ENCODE measurements at regions not wholly inside any gene's neighbourhood (a gene's known extent, or its start where the extent isn't known, plus 50 kb on each side); places are given as distances from the start of the nearest gene placed in this dataset.

GRCh38 chr1:234917495-234918180 lies 211.0 kb downstream of the TOMM20 start (continued):
- TF ChIP-seq ZNF165 (CRISPR knock-in tag; IDR thresholded peaks at IDR 0.05; ENCODE audit: borderline replicate concordance) (no peak), NR2C2 (CRISPR knock-in tag; IDR thresholded peaks at IDR 0.05) (no peak), NR2C2 (tag; IDR thresholded peaks at IDR 0.05) (no peak), TAL1 (IDR thresholded peaks at IDR 0.05) (no peak), ZNF140 (CRISPR knock-in tag; IDR thresholded peaks at IDR 0.05) (no peak), NFIC (IDR thresholded peaks at IDR 0.05) (peak; percentile 68), FOXK1 (CRISPR knock-in tag; IDR thresholded peaks at IDR 0.05; ENCODE audit: borderline replicate concordance) (no peak), ZBTB11 (CRISPR knock-in tag; IDR thresholded peaks at IDR 0.05) (0 out of 6 replicates have a peak, but pooled peaks of 1 of the 3 experiments have one; percentile 9), TCF3 (CRISPR knock-in tag; IDR thresholded peaks at IDR 0.05) (no peak), MTF1 (CRISPR knock-in tag; IDR thresholded peaks at IDR 0.05; ENCODE audit: borderline replicate concordance) (no peak), ARHGAP35 (IDR thresholded peaks at IDR 0.05; ENCODE audit: partially characterized antibody) (no peak), RBM34 (IDR thresholded peaks at IDR 0.05; ENCODE audit: borderline replicate concordance, insufficient read depth, low read length) (no peak), ZNF639 (CRISPR knock-in tag; conservative IDR thresholded peaks at IDR 0.05 in 1 of 2, IDR thresholded peaks at IDR 0.05 in 1 of 2) (no peak), CHAMP1 (IDR thresholded peaks at IDR 0.05) (no peak)

Measured in K562 (cell line).